Astrocyte (in vitro differentiated cells and primary cell): ENCODE measurements at regions not wholly inside any gene's neighbourhood (a gene's known extent, or its start where the extent isn't known, plus 50 kb on each side); places are given as distances from the start of the nearest gene placed in this dataset.

Experiments
- DNase-seq: peaks from one replicate; pipeline ENCODE4 v3.0.0-alpha.2; 2010; ENCODE audit warnings: low read depth
- FAIRE-seq: peaks from 2 replicates; lab custom pipeline; 2011; peaks lifted over from hg19 to GRCh38; lab: Jason Lieb, UNC
- H2AFZ ChIP-seq: 2 replicates; pipeline ENCODE4 v1.6.0; 2012; ENCODE audit warnings: low read depth, low read length, inconsistent platforms
- H3K27ac ChIP-seq: 2 replicates; pipeline ENCODE4 v1.5.1; 2011; ENCODE audit warnings: low read depth, low read length, inconsistent platforms
- H3K27me3 ChIP-seq: 2 replicates; pipeline ENCODE4 v1.6.0; 2011; ENCODE audit warnings: low read length, inconsistent platforms; ENCODE audit not compliant: insufficient read depth
- H3K36me3 ChIP-seq: 2 replicates; pipeline ENCODE4 v1.5.1; 2011; ENCODE audit warnings: low read length, inconsistent platforms; ENCODE audit not compliant: insufficient read depth
- H3K4me1 ChIP-seq: 2 replicates; pipeline ENCODE4 v1.5.1; 2011; ENCODE audit warnings: low read length, inconsistent platforms; ENCODE audit not compliant: insufficient read depth
- H3K4me2 ChIP-seq: 2 replicates; pipeline ENCODE4 v1.6.0; 2012; ENCODE audit warnings: low read length, inconsistent platforms
- H3K4me3 ChIP-seq: 2 replicates; pipeline ENCODE4 v1.5.1; 2011; ENCODE audit warnings: low read depth, mild to moderate bottlenecking, low read length, inconsistent platforms; ENCODE audit not compliant: insufficient read depth
- H3K79me2 ChIP-seq: 2 replicates; pipeline ENCODE4 v1.6.0; 2012; ENCODE audit warnings: mild to moderate bottlenecking, low read length, inconsistent platforms; ENCODE audit not compliant: insufficient read depth
- H3K9ac ChIP-seq: 2 replicates; pipeline ENCODE4 v1.6.0; 2012; ENCODE audit warnings: mild to moderate bottlenecking, low read length, inconsistent platforms
- H3K9me3 ChIP-seq: 2 replicates; pipeline ENCODE4 v1.5.1; 2012; ENCODE audit warnings: low read depth, mild to moderate bottlenecking, low read length, inconsistent platforms; ENCODE audit not compliant: insufficient read depth
- H4K20me1 ChIP-seq: 2 replicates; pipeline ENCODE4 v1.6.0; 2012; ENCODE audit warnings: low read length, inconsistent platforms; ENCODE audit not compliant: insufficient read depth
- H3K27ac Mint-ChIP-seq: one replicate; pipeline ENCODE4 v1.8.0; 2021; ENCODE audit warnings: mild to moderate bottlenecking, mixed read lengths; ENCODE audit not compliant: unreplicated experiment
- H3K27me3 Mint-ChIP-seq: one replicate; pipeline ENCODE4 v1.8.0; 2021; ENCODE audit warnings: low read depth, mixed read lengths; ENCODE audit not compliant: unreplicated experiment
- H3K36me3 Mint-ChIP-seq: one replicate; pipeline ENCODE4 v1.8.0; 2021; ENCODE audit warnings: low read depth, mixed read lengths; ENCODE audit not compliant: unreplicated experiment
- H3K4me1 Mint-ChIP-seq: one replicate; pipeline ENCODE4 v1.8.0; 2021; ENCODE audit warnings: low read depth, mixed read lengths; ENCODE audit not compliant: unreplicated experiment
- H3K4me3 Mint-ChIP-seq: one replicate; pipeline ENCODE4 v1.8.0; 2021; ENCODE audit warnings: mild to moderate bottlenecking, moderate library complexity, mixed read lengths; ENCODE audit not compliant: unreplicated experiment
- H3K9me3 Mint-ChIP-seq: one replicate; pipeline ENCODE4 v1.8.0; 2021; ENCODE audit warnings: mild to moderate bottlenecking, mixed read lengths; ENCODE audit not compliant: unreplicated experiment
- EZH2 ChIP-seq: IDR thresholded peaks from 2 replicates; pipeline ENCODE4 v1.6.1; 2012; ENCODE audit warnings: mild to moderate bottlenecking, low read length, inconsistent platforms; ENCODE audit not compliant: insufficient read depth
- TF ChIP-seq, protein P1 (sequence below): IDR thresholded peaks from 2 replicates; pipeline ENCODE4 v1.5.1; 2011; ENCODE audit warnings: low read depth, mild to moderate bottlenecking, inconsistent platforms, low read length, moderate library complexity; ENCODE audit not compliant: insufficient read depth

DNA sequence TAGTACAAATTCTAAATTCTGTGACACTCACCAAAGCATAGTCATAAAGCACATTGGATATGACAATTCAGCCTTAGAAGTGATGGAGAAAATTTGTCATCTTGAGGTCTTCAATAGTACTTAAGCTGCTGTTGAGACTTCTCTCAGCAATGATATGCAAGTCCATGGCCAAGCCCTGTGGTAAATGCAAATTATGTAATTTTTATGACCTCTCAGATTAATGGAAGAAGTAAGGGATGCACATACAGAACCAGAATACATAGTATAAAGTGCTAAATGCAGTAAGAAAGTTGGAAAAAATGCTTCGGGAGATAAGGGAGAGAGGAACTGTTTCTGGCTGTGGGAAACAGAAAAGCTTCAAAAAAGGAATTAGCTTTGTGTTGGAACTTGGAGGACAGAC is 700.7 kb downstream of the RNF144B start:
- no peak overlapping the region for H3K27ac Mint-ChIP-seq

GRCh38 chr6:19100752-19101151 is 713.6 kb downstream of the RNF144B start:
- no peaks in the 10 kb centered on the region for H3K4me1 ChIP-seq
- DNase-seq (no peak), FAIRE-seq (no peak)
- no peak overlapping the region for H3K4me3 ChIP-seq
- Mint-ChIP-seq H3K27ac (no peak overlapping the region), H3K36me3 (no peaks in the 10 kb centered on the region), H3K4me1 (no peaks in the 10 kb centered on the region), H3K9me3 (peaks cover 4% of the 10 kb centered on the region), H3K4me3 (no peak overlapping the region), H3K27me3 (no peaks in the 10 kb centered on the region)
- no peaks in the 10 kb centered on the region for H3K27me3 ChIP-seq
- H3K9ac ChIP-seq, result no peak overlapping the region
- no peaks in the 10 kb centered on the region for H4K20me1 ChIP-seq
- TF ChIP-seq, protein P1, sequence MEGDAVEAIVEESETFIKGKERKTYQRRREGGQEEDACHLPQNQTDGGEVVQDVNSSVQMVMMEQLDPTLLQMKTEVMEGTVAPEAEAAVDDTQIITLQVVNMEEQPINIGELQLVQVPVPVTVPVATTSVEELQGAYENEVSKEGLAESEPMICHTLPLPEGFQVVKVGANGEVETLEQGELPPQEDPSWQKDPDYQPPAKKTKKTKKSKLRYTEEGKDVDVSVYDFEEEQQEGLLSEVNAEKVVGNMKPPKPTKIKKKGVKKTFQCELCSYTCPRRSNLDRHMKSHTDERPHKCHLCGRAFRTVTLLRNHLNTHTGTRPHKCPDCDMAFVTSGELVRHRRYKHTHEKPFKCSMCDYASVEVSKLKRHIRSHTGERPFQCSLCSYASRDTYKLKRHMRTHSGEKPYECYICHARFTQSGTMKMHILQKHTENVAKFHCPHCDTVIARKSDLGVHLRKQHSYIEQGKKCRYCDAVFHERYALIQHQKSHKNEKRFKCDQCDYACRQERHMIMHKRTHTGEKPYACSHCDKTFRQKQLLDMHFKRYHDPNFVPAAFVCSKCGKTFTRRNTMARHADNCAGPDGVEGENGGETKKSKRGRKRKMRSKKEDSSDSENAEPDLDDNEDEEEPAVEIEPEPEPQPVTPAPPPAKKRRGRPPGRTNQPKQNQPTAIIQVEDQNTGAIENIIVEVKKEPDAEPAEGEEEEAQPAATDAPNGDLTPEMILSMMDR, result no peak
- no peak for TF ChIP-seq EZH2
- H2AFZ ChIP-seq, result no peak overlapping the region
- H3K36me3 ChIP-seq, result no peaks in the 10 kb centered on the region
- no peak overlapping the region for H3K27ac ChIP-seq
- H3K9me3 ChIP-seq, result no peaks in the 10 kb centered on the region
- no peaks in the 10 kb centered on the region for H3K79me2 ChIP-seq
- no peak overlapping the region for H3K4me2 ChIP-seq

More for the DNA sequence above, 700.7 kb downstream of the RNF144B start:
- Histone ChIP-seq H3K27me3 (no peaks in the 10 kb centered on the region), H2AFZ (no peak overlapping the region), H3K9me3 (no peaks in the 10 kb centered on the region), H3K36me3 (no peaks in the 10 kb centered on the region), H3K4me1 (no peaks in the 10 kb centered on the region), H3K79me2 (no peaks in the 10 kb centered on the region), H3K4me3 (no peak overlapping the region), H3K9ac (no peak overlapping the region), H3K27ac (no peak overlapping the region), H4K20me1 (no peaks in the 10 kb centered on the region), H3K4me2 (no peak overlapping the region)
- Mint-ChIP-seq H3K4me1 (no peaks in the 10 kb centered on the region), H3K4me3 (no peak overlapping the region), H3K27me3 (no peaks in the 10 kb centered on the region), H3K36me3 (no peaks in the 10 kb centered on the region), H3K9me3 (no peaks in the 10 kb centered on the region)
- TF ChIP-seq, protein P1, result no peak
- no peak for TF ChIP-seq EZH2
- DNase-seq (no peak), FAIRE-seq (no peak)

- Mint-ChIP-seq H3K27me3 (no peaks in the 10 kb centered on the region), H3K9me3 (peaks cover 9% of the 10 kb centered on the region), H3K4me3 (no peak overlapping the region), H3K4me1 (no peaks in the 10 kb centered on the region), H3K27ac (no peak overlapping the region), H3K36me3 (no peaks in the 10 kb centered on the region)
- TF ChIP-seq, protein P1, result no peak
- TF ChIP-seq EZH2, result no peak
- Histone ChIP-seq H3K27ac (no peak overlapping the region), H3K36me3 (no peaks in the 10 kb centered on the region), H2AFZ (no peak overlapping the region), H3K9ac (no peak overlapping the region), H3K4me1 (no peaks in the 10 kb centered on the region), H3K4me2 (no peak overlapping the region), H3K4me3 (no peak overlapping the region), H4K20me1 (no peaks in the 10 kb centered on the region), H3K9me3 (no peaks in the 10 kb centered on the region), H3K27me3 (no peaks in the 10 kb centered on the region), H3K79me2 (no peaks in the 10 kb centered on the region)
- no peak for FAIRE-seq
- DNase-seq, result no peak
Measured at GRCh38 chr6:19102936-19103335, 715.8 kb downstream of the RNF144B start.
